NCI-H526 (cell line): ENCODE measurements at regions not wholly inside any gene's neighbourhood (a gene's known extent, or its start where the extent isn't known, plus 50 kb on each side); places are given as distances from the start of the nearest gene placed in this dataset.

ENCODE experiments used
- DNase-seq, 2 experiments: peaks; one replicate each; lab custom pipeline; 2025; lab: John Stamatoyannopoulos, UW

- DNase-seq: no peak
These were observed 57.5 kb downstream of the OSR1 start for GRCh38 chr2:19300961-19301360.

GRCh38 chr2:19299522-19299921 lies 58.9 kb downstream of the OSR1 start:
- no peak for DNase-seq

- DNase-seq: no peak
These were observed 59.4 kb downstream of the OSR1 start for GRCh38 chr2:19299032-19299431.

GRCh38 chr2:19297716-19298115 lies 60.7 kb downstream of the OSR1 start:
- no peak for DNase-seq

GRCh38 chr2:19295998-19296502 lies 62.4 kb downstream of the OSR1 start:
- DNase-seq: no peak

GRCh38 chr2:19292007-19292406 lies 66.4 kb downstream of the OSR1 start:
- DNase-seq: no peak

- no peak for DNase-seq
These were observed 70.1 kb downstream of the OSR1 start for GRCh38 chr2:19288291-19288690.

- no peak for DNase-seq
These were observed 71.1 kb downstream of the OSR1 start for GRCh38 chr2:19287324-19287723.

- DNase-seq: no peak
These were observed 76.1 kb downstream of the OSR1 start for GRCh38 chr2:19282305-19282704.

- DNase-seq: no peak
These were observed 84.0 kb downstream of the OSR1 start for GRCh38 chr2:19274439-19274838.

GRCh38 chr2:19272941-19273470 lies 85.4 kb downstream of the OSR1 start:
- DNase-seq: no peak

GRCh38 chr2:19272039-19272438 lies 86.4 kb downstream of the OSR1 start:
- DNase-seq: no peak

GRCh38 chr2:19264852-19265251 lies 93.6 kb downstream of the OSR1 start:
- DNase-seq: no peak

- no peak for DNase-seq
These were observed 96.3 kb downstream of the OSR1 start for GRCh38 chr2:19262150-19262549.

GRCh38 chr2:19261061-19261460 lies 97.4 kb downstream of the OSR1 start:
- no peak for DNase-seq

- DNase-seq: no peak
These were observed 102.3 kb downstream of the OSR1 start for GRCh38 chr2:19256121-19256601.

- no peak for DNase-seq
These were observed 102.9 kb downstream of the OSR1 start for GRCh38 chr2:19255481-19255880.

- no peak for DNase-seq
These were observed 106.9 kb downstream of the OSR1 start for GRCh38 chr2:19251554-19251953.

GRCh38 chr2:19250906-19251305 lies 107.5 kb downstream of the OSR1 start:
- DNase-seq: no peak

GRCh38 chr2:19247186-19247585 lies 111.2 kb downstream of the OSR1 start:
- DNase-seq: no peak

- no peak for DNase-seq
These were observed 111.9 kb downstream of the OSR1 start for GRCh38 chr2:19246496-19246895.

GRCh38 chr2:19244460-19245363 lies 113.7 kb downstream of the OSR1 start:
- DNase-seq: no peak

- no peak for DNase-seq
These were observed 119.9 kb downstream of the OSR1 start for GRCh38 chr2:19238440-19239060.
